Stimulated activated CD4-positive, alpha-beta T cell treated with anti-CD3 and anti-CD28 coated beads, Interleukin-4, amount 100 ng/mL, for 24 hours (primary cell): ENCODE measurements at regions not wholly inside any gene's neighbourhood (a gene's known extent, or its start where the extent isn't known, plus 50 kb on each side); places are given as distances from the start of the nearest gene placed in this dataset.
A peak's percentile ranks its signal among the peaks of the same experiment; 100 is the strongest.

Experiments used
- DNase-seq: peaks from one replicate; pipeline ENCODE4 v3.0.0-alpha.2; 2020

DNA sequence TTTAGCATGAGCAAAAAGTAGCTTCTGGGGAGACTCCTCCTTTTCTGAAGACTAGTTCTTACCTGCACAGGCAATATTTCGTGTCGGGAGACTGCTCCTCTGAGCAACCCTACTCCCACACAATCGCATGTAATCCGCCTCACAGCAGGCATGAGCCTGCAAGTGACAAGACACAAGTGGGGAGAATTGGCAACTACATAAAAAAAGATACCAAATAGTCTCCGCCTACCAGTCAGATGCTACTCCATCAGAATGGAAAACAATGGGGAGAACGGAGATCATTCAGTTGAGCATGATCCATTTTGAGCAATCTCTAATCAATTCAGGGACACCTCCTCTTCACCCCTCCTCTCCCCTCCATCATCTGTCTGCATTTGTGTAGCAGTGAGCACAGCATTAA, 321.0 kb downstream of the COG6 start:
- DNase-seq, result no peak

DNA sequence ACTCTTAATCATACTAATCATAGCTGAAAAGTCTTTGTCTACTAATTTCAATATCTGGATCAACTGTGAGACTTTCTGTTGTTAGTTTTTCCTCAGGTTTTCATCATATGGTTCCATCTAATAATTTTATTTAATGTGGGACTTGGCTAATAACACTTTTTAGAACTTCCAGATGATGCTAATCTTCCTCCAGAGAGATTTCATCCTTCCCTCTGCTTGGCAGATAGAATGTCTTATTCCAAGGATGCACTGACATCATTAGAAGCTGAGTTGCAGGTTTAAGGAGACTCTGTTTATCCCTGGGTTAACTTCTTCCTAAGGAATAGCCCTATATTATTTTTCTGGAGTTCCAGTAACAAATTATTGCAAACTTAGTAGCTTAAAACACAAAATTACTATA, 325.6 kb downstream of the COG6 start:
- DNase-seq, result no peak

DNA sequence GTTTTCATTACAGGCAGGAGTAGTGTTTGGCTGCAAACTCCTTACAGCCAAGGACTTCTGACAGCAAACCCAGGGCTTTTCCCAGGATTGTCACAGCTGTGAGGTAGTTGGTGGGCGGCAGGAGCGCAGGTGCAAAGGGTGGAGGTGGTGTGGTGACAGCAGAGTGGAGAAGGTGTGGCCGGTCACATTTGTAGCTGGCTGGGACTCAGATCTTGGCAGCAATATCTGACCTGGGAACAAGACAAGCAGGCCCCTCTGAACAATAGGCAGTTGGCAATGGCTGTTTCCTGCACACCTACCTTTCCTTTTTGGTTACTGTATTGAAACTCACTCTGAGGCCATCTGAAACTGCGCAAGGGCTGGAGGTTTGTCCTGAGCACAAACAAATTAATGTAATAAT, 327.3 kb downstream of the COG6 start:
- DNase-seq, result no peak

DNA sequence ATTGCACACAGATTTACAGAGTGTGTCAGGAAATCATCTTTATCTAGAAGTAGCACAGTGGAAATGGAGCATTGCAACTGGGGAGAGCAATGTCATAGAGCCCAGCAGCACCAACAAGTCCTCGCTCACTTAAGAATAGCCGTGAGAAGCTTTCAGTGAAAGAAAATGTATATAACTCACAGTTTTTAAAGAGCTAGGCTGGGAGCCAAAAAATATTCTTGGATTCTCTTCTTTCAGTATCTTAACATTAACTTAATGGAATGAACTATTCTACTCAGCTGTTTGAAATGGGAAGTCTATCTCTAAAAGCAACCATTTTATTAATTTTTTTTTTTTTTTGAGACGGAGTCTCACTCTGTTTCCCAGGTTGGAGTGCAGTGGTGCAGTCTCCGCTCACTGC, 329.6 kb downstream of the COG6 start:
- DNase-seq, result no peak

DNA sequence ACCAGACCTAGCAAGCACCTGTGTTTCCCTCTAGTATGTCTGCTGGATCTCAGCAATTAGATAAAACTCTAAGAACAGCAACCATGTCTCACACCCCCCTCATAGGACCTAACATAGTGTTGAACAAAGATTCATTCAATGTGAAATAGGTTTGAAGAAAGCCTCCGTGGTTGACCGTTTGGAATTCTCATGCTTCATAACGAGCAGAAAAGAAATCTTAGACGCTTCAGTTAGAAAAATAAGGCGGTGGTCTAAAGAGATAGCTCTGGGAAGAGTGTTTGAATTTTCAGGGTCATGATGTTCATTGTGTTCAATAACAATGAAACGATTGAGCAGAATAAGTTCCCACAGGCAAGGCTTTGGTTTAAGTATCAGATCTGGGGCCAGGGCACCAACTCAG, 332.9 kb downstream of the COG6 start:
- DNase-seq, result no peak

DNA sequence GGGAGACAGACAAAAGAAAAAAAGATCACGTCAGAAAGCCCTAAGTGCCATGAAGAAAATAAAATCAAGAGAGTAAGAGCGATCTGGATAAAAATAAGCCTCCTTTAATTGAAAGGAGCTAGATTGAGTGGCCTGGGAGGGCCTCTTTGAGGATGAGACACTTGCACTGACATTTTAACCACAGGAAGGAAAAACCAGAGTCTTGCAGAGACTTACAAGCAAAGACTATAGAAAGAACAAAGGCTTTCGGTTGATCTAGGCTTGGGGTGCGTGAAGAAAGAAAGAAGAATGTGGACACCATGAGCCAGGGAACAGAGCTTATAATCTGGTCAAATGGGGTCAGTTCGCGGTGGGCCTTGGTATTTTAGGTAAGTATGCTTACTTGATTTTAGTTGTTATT, 342.7 kb downstream of the COG6 start:
- DNase-seq, result peak; percentile 8

DNA sequence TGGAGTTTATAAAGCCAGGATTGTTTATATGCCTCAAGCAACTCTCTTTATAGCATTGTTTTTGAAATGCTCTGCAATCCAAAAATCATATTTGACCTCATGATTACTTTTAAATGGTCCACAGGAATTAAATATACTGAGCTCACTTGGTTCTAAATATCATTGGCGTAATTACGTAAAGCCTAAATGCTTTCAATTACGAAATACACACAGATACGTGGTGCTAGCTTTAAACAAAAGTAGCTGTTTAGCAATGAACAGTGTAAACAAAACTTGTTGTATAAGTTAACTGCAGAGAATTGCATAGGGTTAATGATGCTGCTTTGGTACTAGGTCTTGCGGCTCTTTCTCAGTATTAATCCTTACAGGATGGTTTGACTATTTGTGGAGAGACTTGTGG, 346.6 kb downstream of the COG6 start:
- DNase-seq, result no peak

DNA sequence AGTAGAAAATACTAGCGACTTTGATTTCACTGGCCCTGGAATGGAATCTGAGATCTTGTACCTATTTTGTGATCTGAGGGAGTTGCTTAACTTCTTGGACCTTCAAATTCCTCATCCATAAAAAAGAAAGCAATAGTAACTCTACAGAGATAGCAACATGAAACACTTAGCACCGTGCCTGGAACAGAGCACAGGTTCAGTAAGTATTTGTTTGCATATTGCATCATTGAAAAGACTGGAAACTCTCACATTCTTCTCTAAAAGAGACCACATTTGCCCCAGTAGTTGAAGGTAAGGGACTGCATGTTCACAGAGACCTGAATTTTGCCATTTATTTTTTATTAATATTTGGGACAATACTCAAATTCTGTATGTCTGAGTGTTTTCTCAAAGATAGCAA, 358.1 kb downstream of the COG6 start:
- no peak for DNase-seq

DNA sequence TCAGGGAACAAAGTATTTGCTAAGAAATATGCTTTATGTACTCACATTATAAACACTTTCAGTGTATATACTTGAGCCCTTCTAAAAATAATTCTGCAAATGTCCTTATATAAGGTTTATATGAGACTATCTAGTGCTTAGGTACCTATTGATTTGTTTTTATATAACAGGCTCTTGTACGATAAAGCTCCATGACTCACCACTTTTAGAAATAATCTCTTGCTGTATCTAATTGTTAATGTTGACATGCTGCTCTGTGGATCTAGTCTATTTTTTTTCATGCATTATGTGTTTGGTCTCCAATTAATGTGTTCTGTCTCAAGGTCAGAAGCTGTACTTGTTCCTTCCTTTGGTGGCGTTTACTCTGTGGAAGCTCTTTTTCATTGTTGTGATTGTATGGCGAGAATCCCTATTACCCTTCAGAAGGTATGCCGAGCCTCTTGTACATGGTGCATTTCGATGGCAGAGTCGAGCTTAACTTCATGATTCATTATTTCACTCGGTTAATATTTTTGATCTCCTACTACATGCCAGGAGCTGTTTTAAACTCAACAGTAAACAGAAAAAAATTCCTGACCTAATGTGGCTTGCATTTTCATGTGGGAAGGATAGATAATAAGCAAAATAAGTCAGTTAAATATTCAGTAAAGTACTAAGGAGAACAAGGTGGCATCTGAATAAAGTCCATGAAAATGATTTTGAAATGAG, 361.6 kb downstream of the COG6 start:
- DNase-seq, result no peak

DNA sequence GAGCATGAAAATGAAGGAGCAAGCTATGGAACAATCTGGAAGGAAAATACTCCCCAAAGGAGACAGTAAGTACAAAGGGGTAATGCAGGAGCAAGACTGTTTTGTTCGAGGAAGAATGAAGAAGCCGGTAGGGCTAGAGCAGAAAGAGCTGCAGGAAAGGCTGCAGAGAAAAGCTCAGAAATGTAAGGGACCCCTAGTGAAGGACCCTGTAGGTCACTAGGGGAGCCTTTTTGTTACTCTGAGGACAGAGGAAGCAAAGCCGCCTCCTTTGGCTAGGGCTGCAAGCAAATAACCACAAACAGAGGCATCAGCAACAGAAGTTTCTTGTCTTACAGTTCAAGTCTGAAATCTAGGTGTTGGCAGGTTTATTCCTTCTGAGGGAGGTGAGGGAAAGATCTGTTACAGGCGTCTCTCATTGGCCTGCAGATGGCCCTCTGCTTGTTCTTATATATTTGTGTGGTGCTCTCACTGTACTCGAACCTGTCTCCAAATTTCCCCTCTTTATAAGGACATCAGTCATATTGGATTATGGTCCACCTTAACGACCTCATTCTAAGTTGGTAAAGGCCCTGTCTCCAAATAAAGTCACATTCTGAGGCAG, 362.3 kb downstream of the COG6 start:
- no peak for DNase-seq

DNA sequence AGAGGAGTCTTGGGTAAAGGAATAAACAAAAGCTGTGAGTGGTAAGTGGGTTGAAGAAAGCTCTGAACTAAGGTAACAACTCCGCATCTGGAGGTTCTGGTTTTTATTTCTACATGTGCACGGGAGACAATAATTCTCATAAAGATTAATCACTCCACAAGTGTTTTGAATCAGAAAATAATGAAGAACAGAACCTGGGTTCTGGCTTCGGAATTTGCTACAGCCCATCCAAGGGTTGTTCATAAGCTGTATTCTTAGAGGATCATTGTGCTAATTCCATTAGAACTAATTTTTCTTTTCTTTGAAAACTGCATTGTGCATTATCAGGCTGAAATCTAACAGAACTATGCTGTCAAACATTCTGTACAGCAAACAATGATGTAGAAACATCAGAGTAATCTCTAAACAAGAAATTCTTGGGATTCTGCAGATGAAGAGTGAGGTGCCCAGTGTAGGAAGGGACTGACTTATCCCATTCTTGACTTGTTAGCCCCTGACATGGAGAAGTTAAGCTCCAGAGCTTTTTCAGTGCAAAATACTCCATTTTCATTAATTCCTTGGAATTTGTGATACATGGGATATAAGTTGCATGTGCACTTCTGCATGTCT, 368.2 kb downstream of the COG6 start:
- no peak for DNase-seq

DNA sequence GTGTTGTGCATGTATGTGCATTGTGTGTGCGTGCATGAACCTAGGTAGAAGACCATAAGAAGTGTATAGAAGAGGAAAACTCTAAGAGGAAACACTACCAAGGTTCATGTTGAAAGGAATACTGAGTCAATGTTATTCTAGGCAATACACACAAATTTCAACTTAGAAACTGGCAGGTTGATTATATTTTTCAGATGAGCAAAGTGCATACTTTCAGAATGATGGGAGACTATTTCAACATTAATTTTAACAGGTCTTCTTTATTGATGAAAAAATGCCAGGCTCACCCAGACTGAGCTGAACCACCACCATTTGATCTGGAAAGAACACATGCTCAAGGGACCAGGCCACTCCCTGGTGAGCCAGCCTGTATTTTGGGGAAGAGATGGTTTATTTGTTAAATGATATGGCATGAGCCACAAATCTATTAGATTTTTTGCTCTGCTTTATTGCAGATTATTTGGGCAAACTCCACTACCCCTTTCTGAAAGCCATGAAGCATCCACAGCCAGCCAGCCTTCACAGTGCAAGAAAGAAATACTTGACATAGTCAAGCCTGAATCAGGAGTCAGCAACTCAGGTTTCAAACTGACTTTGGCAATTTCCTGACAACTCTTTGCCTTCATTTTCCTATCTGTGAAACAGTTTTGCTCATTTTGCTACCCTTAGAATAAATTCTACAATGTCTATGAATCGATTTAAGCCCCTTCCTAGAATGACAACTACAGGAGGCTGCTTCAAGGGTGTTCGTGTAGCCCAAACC, 368.9 kb downstream of the COG6 start:
- no peak for DNase-seq

DNA sequence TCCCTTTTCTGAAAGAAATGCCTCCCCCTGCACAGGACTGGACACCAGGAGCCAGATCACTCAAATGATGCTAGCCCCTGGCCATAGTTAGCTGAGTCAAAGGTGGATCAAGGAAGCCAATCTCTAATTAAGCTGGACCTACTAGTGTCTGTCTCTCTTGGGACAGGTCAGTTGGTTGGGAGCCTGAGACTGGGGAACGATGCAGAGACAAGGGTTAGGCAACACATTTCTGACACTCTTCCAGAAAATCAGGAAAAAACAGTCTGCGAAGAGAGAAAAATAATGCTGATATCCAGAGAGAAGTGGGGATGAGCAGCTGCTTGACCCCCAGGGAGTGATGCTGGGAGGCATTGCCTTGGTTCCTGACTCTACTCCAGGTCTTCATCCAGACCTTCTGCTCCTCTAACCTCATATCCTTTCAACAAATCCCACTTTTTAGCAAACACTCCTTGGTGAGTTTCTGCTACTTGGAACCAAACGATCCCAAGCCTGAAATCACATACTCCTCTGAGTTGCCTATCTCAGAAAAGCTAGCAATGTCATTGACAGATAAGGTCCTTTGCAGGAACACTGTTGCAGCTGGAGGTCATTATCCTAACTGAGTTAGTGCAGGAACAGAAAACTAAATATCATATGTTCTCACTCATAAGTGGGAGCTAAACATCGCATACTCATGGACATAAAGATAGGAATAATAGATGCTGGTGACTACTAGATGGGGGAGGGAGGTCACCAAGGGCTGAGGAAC, 369.7 kb downstream of the COG6 start:
- DNase-seq, result no peak

DNA sequence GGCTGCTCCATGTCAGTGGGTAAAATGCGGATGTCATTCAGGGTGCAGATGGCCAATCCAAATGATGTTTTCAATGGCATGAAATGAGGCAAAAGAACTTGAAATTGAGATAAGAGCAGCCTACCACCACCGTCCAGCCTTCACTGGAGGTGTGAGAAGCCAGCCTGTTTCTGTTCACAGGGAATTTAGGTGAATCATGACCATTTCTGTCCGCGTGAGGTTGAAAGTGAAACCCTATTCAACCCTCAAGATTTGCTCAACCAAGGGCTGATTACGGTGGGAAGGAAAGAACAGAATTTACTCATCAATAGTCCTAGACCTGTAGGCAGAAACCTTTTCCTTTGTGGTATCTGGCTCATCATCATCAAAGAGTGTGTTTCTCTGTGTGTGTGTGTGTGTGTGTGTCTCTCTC, 370.7 kb downstream of the COG6 start:
- DNase-seq, result peak; percentile 77

DNA sequence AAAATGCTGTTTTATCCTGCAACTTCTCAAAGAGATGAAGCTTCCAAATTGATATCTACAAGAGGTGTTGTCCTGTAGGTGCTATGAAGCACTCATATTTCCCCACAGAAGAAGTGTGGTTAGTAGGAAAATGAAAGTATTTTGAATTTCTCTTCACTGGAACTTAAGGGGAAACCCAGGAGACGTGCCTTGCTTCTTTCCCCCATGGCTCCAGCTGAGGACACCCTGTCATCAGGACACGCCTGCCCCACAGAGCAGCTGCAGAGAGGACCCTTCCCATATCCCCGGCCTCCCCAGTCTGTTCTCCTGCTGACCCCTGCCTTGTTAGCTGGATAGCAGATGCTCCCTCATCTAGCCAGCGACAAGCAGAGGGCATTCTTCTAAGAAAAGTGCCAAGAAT, 371.3 kb downstream of the COG6 start:
- DNase-seq, result peak; percentile 71

DNA sequence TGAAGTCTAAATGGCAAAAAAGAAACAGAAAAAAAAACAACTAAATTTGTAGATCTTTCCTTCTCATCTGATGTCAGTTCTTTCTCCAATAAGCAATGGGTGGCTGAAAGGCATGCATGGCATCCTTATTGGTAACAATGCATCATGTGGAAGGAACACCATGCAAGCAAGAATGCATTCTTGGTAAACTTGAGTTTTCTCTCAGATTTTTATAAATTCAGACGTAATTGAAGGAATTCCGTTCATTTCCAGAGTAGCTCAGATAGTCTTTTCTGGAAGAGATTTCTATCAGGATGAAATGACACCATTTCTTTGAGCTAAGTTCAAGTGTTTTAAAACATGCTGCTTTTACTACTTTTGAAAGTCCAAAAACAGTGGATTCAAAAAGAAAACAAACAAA, 373.0 kb downstream of the COG6 start:
- no peak for DNase-seq

DNA sequence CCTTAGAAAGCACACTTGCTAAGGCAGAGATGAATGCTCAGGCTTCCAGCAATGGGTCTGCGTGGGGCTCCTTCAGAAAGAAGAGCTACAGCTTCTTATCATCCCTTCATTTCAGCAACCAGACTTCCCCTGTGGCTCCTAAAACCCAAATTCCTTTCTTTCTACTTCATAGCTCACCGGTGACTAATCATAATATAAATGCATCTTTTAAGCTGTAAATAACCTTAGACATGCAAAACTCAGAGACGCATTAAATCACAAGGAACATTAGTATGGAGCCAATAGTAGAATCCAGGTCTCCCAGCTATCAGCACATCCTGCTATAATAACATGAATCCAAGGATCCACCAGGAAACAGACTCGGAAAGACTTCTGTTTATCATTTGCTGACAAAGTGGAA, 375.6 kb downstream of the COG6 start:
- DNase-seq, result no peak

DNA sequence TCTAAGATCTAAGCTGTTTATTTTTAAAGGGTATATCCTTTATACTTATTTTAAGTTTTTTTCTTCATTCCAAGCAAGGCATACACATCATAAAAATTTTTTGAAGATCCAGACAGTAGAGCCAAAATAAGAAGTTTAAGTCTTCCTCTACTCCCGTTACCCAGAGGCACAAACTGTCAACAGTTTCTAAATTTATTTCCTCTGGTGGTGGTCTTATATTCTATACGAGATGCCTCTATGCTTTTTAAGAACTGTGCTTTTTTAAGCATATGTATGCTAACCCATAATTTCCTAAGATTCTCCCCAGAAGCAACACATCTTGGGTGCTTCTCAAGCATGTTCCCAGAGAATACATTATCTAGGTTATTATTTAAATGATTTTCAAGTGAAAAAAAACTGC, 383.6 kb downstream of the COG6 start:
- DNase-seq, result no peak

DNA sequence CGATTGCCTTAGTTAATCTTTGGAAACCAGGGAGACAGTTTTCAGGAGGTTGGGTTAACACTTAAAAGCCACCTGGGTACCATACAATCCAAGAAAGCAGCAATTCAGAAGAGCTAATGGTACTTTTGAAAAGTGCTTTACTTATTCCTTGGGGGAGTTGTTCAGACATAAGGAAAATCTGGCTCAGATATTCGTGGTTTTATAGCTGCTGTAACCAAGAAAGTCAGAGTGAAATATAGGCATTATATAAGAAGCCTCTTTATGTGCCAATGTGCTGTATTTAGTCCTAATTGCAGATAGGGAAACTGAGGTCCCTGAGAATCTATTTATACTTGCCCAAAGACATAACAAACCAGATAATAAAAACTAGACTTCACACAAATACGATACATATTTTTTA, 387.5 kb downstream of the COG6 start:
- DNase-seq, result no peak

DNA sequence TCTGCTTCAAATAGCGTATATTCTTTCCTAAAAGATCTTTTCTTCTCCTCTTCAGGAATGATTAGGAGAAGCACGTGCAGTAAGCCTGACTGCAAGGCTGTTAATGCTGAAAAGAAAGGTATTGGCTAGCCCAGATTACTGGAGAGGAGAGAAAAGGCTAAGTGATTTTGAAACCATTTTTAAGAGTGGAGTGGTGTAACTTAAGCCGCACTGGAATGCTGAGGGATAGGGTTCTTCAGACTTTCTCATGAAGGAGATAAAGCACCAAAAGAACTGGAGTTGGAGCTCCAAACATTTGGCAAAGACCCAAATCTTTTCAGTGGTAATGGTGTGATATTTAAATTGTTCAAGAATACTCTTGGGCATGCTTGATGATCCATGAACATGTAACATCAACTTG, 388.3 kb downstream of the COG6 start:
- no peak for DNase-seq

DNA sequence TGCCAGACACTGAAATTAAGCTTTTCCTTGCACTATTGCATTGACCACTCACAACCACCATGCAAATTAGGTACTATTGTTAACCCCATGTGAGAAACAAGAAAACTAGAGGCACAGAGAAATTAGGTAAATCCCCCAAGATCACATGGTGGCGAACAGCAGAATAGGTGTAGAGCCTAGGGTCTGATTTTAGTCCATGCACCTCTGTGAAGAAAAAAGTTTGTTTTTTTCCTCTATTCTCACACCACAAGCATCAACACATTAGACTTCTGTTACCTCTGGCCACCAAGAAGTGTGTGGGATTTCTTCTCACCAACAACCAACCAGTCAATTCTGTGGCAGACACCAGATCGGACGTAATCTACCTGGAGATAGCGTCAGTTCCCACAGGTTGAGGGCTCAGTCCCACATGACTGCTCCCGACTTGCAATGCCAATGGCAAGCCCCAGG, 391.9 kb downstream of the COG6 start:
- DNase-seq, result no peak

DNA sequence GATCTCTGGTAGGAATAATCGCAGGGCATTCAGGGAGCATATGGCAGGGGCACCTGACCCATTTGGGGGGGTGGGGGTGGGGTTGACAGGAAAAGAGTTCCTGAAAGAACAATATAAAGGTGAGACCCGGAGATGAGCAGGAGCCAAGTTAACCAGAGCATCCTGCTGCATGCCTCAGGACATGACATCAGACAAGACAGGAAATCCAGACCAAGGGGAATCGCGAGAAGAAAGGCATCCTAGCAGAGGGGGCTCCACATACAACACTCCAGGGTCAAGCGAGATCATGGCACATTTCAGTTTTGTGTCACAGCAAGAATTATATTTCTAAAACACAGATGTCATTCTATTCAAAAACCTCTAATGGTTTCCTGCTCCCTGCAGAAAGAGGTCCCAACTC, 393.1 kb downstream of the COG6 start:
- DNase-seq, result no peak

DNA sequence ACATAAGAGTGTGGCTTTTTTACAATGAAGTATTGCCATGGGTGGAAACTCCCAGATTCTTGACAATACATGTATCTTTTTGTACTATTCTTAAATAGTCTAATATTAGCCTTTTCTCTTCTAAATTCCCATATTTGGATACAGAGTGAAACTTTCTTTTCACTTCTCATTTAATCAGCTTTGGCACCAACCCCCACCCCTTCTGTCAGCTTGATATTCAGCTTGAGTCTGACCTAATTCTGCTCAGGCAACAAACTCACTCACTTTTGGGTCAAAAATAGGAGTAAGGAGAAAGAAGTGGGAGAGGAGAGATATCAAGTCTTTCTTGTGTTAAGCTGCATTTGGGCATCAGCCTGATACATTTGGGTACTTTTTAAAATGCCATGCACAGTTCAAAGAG, 397.5 kb downstream of the COG6 start:
- no peak for DNase-seq
